MM.1S (cell line): ENCODE measurements at regions not wholly inside any gene's neighbourhood (a gene's known extent, or its start where the extent isn't known, plus 50 kb on each side); places are given as distances from the start of the nearest gene placed in this dataset.
"Not testable (repeated sequence)": the region's sequence is repeated elsewhere in the genome, so short reads cannot be mapped to it uniquely, and the experiment has no call there.

Experiments used
- DNase-seq: peaks from one replicate; pipeline ENCODE4 v3.0.0-alpha.2; 2015
- H2AFZ ChIP-seq: fragments of 300-600 bp; sonication (generic); 2 replicates; pipeline ENCODE4 v1.6.0; 2016; ENCODE audit warnings: antibody characterized with exemption, low read length
- H3F3A ChIP-seq: fragments of 300-600 bp; sonication (generic); 2 replicates; pipeline ENCODE4 v1.6.1; 2016; ENCODE audit warnings: mild to moderate bottlenecking, antibody characterized with exemption, low read length, moderate library complexity, mixed read lengths; ENCODE audit not compliant: insufficient read depth
- H3K27ac ChIP-seq: fragments of 300-600 bp; sonication (generic); 2 replicates; pipeline ENCODE4 v1.5.1; 2016; ENCODE audit warnings: mild to moderate bottlenecking, low read length
- H3K27me3 ChIP-seq: fragments of 300-600 bp; sonication (generic); replicated peaks from 2 replicates; pipeline ENCODE4 v1.6.0; 2016; ENCODE audit warnings: low read length; ENCODE audit not compliant: insufficient read depth
- H3K36me3 ChIP-seq: fragments of 300-600 bp; sonication (generic); replicated peaks from 2 replicates; pipeline ENCODE4 v1.6.1; 2016; ENCODE audit warnings: mild to moderate bottlenecking, low read length, mixed read lengths; ENCODE audit not compliant: insufficient read depth
- H3K4me1 ChIP-seq: fragments of 300-600 bp; sonication (generic); 2 replicates; pipeline ENCODE4 v1.6.1; 2016; ENCODE audit warnings: low read length, mixed read lengths
- H3K4me2 ChIP-seq: fragments of 300-600 bp; sonication (generic); 2 replicates; pipeline ENCODE4 v1.6.0; 2016; ENCODE audit warnings: low read depth, low read length
- H3K4me3 ChIP-seq: fragments of 300-600 bp; sonication (generic); 2 replicates; pipeline ENCODE4 v1.5.1; 2016; ENCODE audit warnings: low read length, mixed read lengths
- H3K79me2 ChIP-seq: fragments of 300-600 bp; sonication (generic); 2 replicates; pipeline ENCODE4 v1.6.1; 2016; ENCODE audit warnings: mixed run types, low read length, mixed read lengths
- H3K9ac ChIP-seq: fragments of 300-600 bp; sonication (generic); 2 replicates; pipeline ENCODE4 v1.6.1; 2016; ENCODE audit warnings: low read length, mixed read lengths
- H3K9me2 ChIP-seq: fragments of 300-600 bp; sonication (generic); replicated peaks from 2 replicates; pipeline ENCODE4 v1.6.1; 2016; ENCODE audit warnings: mild to moderate bottlenecking, low read length, mixed read lengths; ENCODE audit not compliant: insufficient read depth
- H3K9me3 ChIP-seq: fragments of 300-600 bp; sonication (generic); replicated peaks from 2 replicates; pipeline ENCODE4 v1.6.1; 2016; ENCODE audit warnings: mild to moderate bottlenecking, low read length, mixed read lengths; ENCODE audit not compliant: insufficient read depth
- H4K20me1 ChIP-seq: fragments of 300-600 bp; sonication (generic); 2 replicates; pipeline ENCODE4 v1.6.1; 2016; ENCODE audit warnings: mild to moderate bottlenecking, low read length, moderate library complexity, mixed read lengths; ENCODE audit not compliant: insufficient read depth
- EZH2 ChIP-seq: fragments of 300-600 bp; sonication (generic); optimal IDR thresholded peaks from 2 replicates; pipeline ENCODE3; 2017; ENCODE audit warnings: low read depth, mild to moderate bottlenecking, antibody characterized with exemption, low read length, mixed read lengths
- EZH2phosphoT487 ChIP-seq: fragments of 300-600 bp; sonication (generic); IDR thresholded peaks from 2 replicates; pipeline ENCODE4 v1.6.1; 2018; ENCODE audit warnings: antibody characterized with exemption, low read length
- TF ChIP-seq, protein P1 (sequence below): fragments of 300-600 bp; sonication (generic); IDR thresholded peaks from 2 replicates; pipeline ENCODE4 v1.5.1; 2016; ENCODE audit warnings: antibody characterized with exemption, low read length, mixed read lengths

DNA sequence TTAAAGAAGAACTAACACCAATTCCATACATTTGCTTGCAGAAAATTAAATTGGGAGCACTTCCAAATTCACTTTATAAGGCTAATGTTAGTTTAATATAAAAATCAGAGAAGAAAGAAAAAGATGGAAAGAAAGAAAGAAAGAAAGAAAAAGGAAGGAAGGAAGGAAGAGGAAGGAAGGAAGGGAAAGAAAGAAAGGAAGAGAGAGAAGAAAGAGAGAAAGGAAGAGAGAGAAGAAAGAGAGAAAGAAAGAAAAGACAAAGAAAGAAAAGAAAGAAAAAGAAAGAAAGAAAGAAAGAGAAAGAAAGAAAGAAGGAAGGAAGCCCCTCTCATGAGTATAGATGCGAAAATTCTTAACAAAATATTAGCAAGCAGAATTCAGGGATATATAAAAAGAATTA lies 267.7 kb downstream of the RPAP3 start:
- Histone ChIP-seq H4K20me1 (no peaks in the 10 kb centered on the region), H2AFZ (no peak overlapping the region), H3K27ac (no peak overlapping the region), H3K9me3 (no peaks in the 10 kb centered on the region), H3K79me2 (no peaks in the 10 kb centered on the region), H3K4me3 (no peak overlapping the region), H3K36me3 (no peaks in the 10 kb centered on the region), H3K9me2 (no peaks in the 10 kb centered on the region), H3K9ac (no peak overlapping the region), H3K4me2 (no peak overlapping the region), H3F3A (no peaks in the 10 kb centered on the region), H3K4me1 (no peaks in the 10 kb centered on the region), H3K27me3 (no peaks in the 10 kb centered on the region)
- no peak for DNase-seq
- TF ChIP-seq EZH2phosphoT487 (no peak), EZH2 (no peak)
- TF ChIP-seq, protein P1, sequence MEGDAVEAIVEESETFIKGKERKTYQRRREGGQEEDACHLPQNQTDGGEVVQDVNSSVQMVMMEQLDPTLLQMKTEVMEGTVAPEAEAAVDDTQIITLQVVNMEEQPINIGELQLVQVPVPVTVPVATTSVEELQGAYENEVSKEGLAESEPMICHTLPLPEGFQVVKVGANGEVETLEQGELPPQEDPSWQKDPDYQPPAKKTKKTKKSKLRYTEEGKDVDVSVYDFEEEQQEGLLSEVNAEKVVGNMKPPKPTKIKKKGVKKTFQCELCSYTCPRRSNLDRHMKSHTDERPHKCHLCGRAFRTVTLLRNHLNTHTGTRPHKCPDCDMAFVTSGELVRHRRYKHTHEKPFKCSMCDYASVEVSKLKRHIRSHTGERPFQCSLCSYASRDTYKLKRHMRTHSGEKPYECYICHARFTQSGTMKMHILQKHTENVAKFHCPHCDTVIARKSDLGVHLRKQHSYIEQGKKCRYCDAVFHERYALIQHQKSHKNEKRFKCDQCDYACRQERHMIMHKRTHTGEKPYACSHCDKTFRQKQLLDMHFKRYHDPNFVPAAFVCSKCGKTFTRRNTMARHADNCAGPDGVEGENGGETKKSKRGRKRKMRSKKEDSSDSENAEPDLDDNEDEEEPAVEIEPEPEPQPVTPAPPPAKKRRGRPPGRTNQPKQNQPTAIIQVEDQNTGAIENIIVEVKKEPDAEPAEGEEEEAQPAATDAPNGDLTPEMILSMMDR, result no peak

DNA sequence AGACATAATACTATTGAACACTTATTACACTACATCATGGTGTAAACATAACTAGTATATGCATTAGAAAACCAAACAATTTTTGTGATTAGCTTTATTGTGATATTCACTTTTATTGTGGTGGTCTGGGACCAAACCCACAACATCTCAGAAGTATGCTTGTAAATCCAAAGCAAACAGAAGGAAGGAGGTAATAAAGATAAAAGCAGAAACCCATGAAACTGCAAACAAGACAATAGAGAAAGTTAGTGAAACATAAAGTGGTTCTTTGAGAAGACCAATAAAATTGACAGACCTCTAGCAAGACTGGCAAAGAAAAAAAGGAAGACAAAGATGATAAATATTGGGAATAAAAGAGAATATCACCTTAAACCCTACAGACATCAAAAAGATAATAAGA lies 268.3 kb downstream of the RPAP3 start:
- Histone ChIP-seq H3K9ac (no peak overlapping the region), H4K20me1 (no peaks in the 10 kb centered on the region), H3K4me2 (no peak overlapping the region), H3K4me3 (no peak overlapping the region), H3K27ac (no peak overlapping the region), H3K27me3 (no peaks in the 10 kb centered on the region), H3K79me2 (no peaks in the 10 kb centered on the region), H3K4me1 (no peaks in the 10 kb centered on the region), H3K36me3 (no peaks in the 10 kb centered on the region), H3K9me3 (no peaks in the 10 kb centered on the region), H2AFZ (no peak overlapping the region), H3K9me2 (no peaks in the 10 kb centered on the region), H3F3A (no peaks in the 10 kb centered on the region)
- TF ChIP-seq, protein P1, result no peak
- TF ChIP-seq EZH2 (no peak), EZH2phosphoT487 (no peak)
- DNase-seq, result no peak

DNA sequence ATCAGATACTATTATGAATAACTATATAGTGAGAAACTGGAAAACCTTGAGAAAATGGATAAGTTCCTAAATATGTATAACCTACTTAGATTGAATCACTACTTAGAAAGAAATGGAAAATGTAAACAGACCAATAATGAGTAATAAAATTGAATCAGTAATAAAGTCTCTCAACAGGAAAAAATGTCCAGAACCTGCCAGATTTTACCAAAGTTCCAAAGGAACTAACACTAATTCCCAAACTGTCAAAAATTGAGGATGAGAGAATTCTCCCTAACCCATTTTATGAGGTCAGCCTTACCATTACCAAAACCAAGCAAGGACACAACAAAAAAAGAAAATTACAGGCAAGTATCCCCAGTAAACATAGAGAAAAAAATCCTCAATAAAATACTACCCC lies 272.0 kb downstream of the RPAP3 start:
- Histone ChIP-seq H3K9ac (no peak overlapping the region), H3K27me3 (no peaks in the 10 kb centered on the region), H4K20me1 (no peaks in the 10 kb centered on the region)

DNA sequence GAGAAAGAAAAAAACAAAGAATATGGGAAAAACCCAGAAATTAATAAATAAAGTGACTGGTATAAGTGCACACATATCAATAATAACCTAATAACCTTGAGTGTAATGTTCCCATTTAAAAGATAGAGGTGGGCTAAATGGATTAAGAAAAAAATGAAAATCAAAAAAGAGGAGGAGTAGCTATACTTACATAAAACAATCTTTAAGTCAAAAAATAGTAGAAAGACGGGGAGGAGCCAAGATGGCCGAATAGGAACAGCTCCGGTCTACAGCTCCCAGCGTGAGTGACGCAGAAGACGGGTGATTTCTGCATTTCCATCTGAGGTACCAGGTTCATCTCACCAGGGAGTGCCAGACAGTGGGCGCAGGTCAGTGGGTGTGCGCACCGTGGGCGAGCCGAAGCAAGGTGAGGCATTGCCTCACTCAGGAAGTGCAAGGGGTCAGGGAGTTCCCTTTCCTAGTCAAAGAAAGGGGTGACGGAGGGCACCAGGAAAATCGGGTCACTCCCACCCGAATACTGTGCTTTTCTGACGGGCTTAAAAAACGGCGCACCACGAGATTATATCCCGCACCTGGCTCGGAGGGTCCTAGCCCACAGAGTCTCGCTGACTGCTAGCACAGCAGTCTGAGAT lies 279.0 kb downstream of the RPAP3 start:
- DNase-seq, H3K4me1 ChIP-seq, H3K4me3 ChIP-seq, H3K9me3 ChIP-seq, H3K27ac ChIP-seq, H3K9me2 ChIP-seq, H3K27me3 ChIP-seq, H3K79me2 ChIP-seq, H3K4me2 ChIP-seq, H3K36me3 ChIP-seq, H2AFZ ChIP-seq, H3F3A ChIP-seq, H3K9ac ChIP-seq, H4K20me1 ChIP-seq: not testable (repeated sequence)

More for the DNA sequence above, 272.0 kb downstream of the RPAP3 start:
- no peak overlapping the region for H3K4me3 ChIP-seq
- H3K79me2 ChIP-seq, result no peaks in the 10 kb centered on the region
- no peak overlapping the region for H2AFZ ChIP-seq
- no peak overlapping the region for H3K27ac ChIP-seq
- H3K9me3 ChIP-seq, result no peaks in the 10 kb centered on the region
- no peaks in the 10 kb centered on the region for H3K4me1 ChIP-seq
- no peaks in the 10 kb centered on the region for H3K36me3 ChIP-seq
- DNase-seq, result no peak
- no peak for TF ChIP-seq EZH2
- TF ChIP-seq, protein P1, result no peak
- no peak for TF ChIP-seq EZH2phosphoT487
- no peaks in the 10 kb centered on the region for H3K9me2 ChIP-seq
- no peak overlapping the region for H3K4me2 ChIP-seq
- H3F3A ChIP-seq, result no peaks in the 10 kb centered on the region
